Fibroblast of lung (primary cell): ENCODE measurements at regions not wholly inside any gene's neighbourhood (a gene's known extent, or its start where the extent isn't known, plus 50 kb on each side); places are given as distances from the start of the nearest gene placed in this dataset.

Experiments used
- EZH2 ChIP-seq: IDR thresholded peaks from 2 replicates; pipeline ENCODE4 v1.5.1; 2012; ENCODE audit warnings: low read length, control low read depth, mild to moderate bottlenecking; ENCODE audit errors: missing control alignments
- TF ChIP-seq, protein P1 (sequence below), 2 donors: IDR thresholded peaks in 1 of 2; conservative IDR thresholded peaks in 1 of 2; 1 replicate in 1 of 2; 2 replicates in 1 of 2; pipeline ENCODE4 v1.5.1; 2011 to 2012; ENCODE audit warnings: low read length in 2 of 2, control low read depth in 1 of 2, inconsistent platforms in 1 of 2, low read depth in 1 of 2, mild to moderate bottlenecking in 1 of 2

DNA sequence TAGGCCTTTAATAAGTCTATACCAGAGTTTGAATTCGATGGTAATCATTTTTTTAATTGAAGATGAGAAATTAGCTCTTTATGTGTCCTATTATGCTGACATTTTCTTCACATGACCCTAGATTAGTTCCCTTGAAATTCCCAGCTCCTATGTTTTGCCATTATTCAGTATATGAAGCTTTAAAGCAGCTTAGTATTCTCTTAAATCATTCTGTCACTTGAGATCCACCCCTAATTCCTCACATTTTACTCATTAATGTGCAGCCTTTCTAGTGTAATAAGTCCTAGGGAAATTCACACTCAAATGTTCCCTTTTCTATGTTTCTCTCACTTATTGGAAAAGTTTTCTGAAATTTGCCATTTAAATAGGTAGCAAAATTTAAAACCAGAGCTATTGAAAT is 704.5 kb upstream of the B3GALT2 start:
- TF ChIP-seq, protein P1, sequence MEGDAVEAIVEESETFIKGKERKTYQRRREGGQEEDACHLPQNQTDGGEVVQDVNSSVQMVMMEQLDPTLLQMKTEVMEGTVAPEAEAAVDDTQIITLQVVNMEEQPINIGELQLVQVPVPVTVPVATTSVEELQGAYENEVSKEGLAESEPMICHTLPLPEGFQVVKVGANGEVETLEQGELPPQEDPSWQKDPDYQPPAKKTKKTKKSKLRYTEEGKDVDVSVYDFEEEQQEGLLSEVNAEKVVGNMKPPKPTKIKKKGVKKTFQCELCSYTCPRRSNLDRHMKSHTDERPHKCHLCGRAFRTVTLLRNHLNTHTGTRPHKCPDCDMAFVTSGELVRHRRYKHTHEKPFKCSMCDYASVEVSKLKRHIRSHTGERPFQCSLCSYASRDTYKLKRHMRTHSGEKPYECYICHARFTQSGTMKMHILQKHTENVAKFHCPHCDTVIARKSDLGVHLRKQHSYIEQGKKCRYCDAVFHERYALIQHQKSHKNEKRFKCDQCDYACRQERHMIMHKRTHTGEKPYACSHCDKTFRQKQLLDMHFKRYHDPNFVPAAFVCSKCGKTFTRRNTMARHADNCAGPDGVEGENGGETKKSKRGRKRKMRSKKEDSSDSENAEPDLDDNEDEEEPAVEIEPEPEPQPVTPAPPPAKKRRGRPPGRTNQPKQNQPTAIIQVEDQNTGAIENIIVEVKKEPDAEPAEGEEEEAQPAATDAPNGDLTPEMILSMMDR (conservative IDR thresholded peaks at IDR 0.05 in 1 of 2, IDR thresholded peaks at IDR 0.05 in 1 of 2; ENCODE audit: low read depth in 1 of 2, low read length in 2 of 2): no peak
- no peak for TF ChIP-seq EZH2
